Erythroblast (primary cell): ENCODE measurements at regions not wholly inside any gene's neighbourhood (a gene's known extent, or its start where the extent isn't known, plus 50 kb on each side); places are given as distances from the start of the nearest gene placed in this dataset.

Experiments
- GATA1 ChIP-seq: IDR thresholded peaks from 2 replicates; pipeline ENCODE4 v1.6.1; 2011; ENCODE audit warnings: low read depth, mild to moderate bottlenecking, control low read depth, low read length, moderate library complexity
- POLR2A ChIP-seq: IDR thresholded peaks from 2 replicates; pipeline ENCODE4 v1.6.1; 2011; ENCODE audit warnings: mild to moderate bottlenecking, low read length

GRCh38 chr5:106796081-106796480 lies 874.7 kb downstream of the EFNA5 start:
- TF ChIP-seq POLR2A (no peak), GATA1 (no peak)
